ENCODE measurements at regions not wholly inside any gene's neighbourhood (a gene's known extent, or its start where the extent isn't known, plus 50 kb on each side); places are given as distances from the start of the nearest gene placed in this dataset.

DNA sequence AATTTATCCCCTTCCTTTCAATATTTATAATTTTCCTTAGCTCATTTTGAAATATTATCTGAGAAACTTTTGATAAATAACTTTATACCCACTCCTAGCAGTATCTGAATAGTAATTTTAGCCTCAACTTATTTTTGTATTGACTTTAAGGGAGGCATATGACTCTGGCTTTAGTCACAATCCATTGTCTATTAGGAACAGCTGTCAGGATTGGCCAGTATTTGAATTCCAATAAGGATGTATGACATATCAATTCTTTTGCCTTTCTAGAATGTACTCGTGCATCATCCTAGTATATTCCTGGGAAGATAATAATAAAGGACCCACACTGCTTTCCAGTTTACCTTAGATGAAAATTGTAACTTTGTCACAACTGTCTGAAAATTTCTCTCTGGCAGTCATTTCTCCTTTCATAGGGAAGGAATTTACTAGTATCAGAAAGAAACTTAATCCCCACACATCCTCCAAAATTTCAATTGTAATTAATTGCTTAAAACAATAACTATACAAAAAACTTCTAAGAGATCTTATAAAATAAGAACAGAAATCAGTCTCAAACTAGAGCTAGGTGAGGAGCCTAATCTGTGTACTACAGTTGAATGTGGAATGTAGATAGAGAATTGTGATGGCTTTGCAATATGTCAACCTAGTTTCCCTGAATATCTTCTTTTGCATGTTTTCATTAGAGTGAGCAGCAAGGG is 121.0 kb upstream of the EPHA5 start:
- Histone ChIP-seq H3K36me3 (no peaks in the 10 kb centered on the region), H3K27ac (no peak overlapping the region), H3K4me3 (no peak overlapping the region), H3K27me3 (no peaks in the 10 kb centered on the region), H3K4me1 (no peaks in the 10 kb centered on the region), H3K9me3 (no peaks in the 10 kb centered on the region)
- no peak for TF ChIP-seq POLR2A (IDR thresholded peaks at IDR 0.05)
- TF ChIP-seq, protein P1, sequence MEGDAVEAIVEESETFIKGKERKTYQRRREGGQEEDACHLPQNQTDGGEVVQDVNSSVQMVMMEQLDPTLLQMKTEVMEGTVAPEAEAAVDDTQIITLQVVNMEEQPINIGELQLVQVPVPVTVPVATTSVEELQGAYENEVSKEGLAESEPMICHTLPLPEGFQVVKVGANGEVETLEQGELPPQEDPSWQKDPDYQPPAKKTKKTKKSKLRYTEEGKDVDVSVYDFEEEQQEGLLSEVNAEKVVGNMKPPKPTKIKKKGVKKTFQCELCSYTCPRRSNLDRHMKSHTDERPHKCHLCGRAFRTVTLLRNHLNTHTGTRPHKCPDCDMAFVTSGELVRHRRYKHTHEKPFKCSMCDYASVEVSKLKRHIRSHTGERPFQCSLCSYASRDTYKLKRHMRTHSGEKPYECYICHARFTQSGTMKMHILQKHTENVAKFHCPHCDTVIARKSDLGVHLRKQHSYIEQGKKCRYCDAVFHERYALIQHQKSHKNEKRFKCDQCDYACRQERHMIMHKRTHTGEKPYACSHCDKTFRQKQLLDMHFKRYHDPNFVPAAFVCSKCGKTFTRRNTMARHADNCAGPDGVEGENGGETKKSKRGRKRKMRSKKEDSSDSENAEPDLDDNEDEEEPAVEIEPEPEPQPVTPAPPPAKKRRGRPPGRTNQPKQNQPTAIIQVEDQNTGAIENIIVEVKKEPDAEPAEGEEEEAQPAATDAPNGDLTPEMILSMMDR (IDR thresholded peaks at IDR 0.05), result no peak
- intact Hi-C loops (cut with DNase I; ENCODE audit: low total_unique reads), result no loop called here
- DNase-seq, result no peak

- TF ChIP-seq, protein P1 (IDR thresholded peaks at IDR 0.05), result no peak
- TF ChIP-seq POLR2A (IDR thresholded peaks at IDR 0.05), result no peak
- H3K27me3 ChIP-seq, result no peaks in the 10 kb centered on the region
- H3K27ac ChIP-seq, result no peak overlapping the region
- no peak for DNase-seq
- H3K4me3 ChIP-seq, result no peak overlapping the region
- no peaks in the 10 kb centered on the region for H3K36me3 ChIP-seq
- H3K4me1 ChIP-seq, result no peaks in the 10 kb centered on the region
- intact Hi-C loops (cut with DNase I; ENCODE audit: low total_unique reads), result no loop called here
- H3K9me3 ChIP-seq, result no peaks in the 10 kb centered on the region
Measured at GRCh38 chr4:65789805-65790204, 119.5 kb upstream of the EPHA5 start.

- Histone ChIP-seq H3K4me3 (no peak overlapping the region), H3K9me3 (no peaks in the 10 kb centered on the region), H3K27ac (no peak overlapping the region), H3K27me3 (no peaks in the 10 kb centered on the region), H3K36me3 (no peaks in the 10 kb centered on the region), H3K4me1 (no peaks in the 10 kb centered on the region)
- no peak for TF ChIP-seq POLR2A (IDR thresholded peaks at IDR 0.05)
- TF ChIP-seq, protein P1 (IDR thresholded peaks at IDR 0.05), result no peak
- DNase-seq, result no peak
- intact Hi-C loops (cut with DNase I; ENCODE audit: low total_unique reads), result no loop called here
Measured at GRCh38 chr4:65789341-65789740, 119.1 kb upstream of the EPHA5 start.

DNA sequence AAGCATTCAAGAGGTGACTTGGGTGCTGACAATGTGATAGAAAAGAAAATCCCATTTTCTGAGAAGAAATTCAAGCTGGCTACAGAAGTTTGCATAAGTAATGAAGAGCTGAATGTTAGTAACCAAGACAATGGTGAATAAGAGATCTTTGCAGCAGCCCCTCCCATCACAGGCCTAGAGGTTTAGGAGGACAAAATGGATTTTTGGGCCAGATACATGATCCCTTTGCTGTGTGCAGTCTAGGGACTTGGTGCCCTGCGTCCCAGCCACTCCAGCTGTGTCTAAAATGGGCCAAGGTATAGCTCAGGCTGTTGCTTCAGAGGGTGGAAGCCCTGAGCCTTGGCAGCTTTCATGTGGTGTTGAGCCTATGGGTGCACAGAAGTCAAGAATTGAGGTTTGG is 107.0 kb upstream of the EPHA5 start:
- DNase-seq, result no peak
- no peaks in the 10 kb centered on the region for H3K4me1 ChIP-seq
- no peaks in the 10 kb centered on the region for H3K27me3 ChIP-seq
- no peak overlapping the region for H3K27ac ChIP-seq
- no peak for TF ChIP-seq POLR2A (IDR thresholded peaks at IDR 0.05)
- TF ChIP-seq, protein P1 (IDR thresholded peaks at IDR 0.05), result no peak
- H3K36me3 ChIP-seq, result no peaks in the 10 kb centered on the region
- intact Hi-C loops (cut with DNase I; ENCODE audit: low total_unique reads), result no loop called here
- no peak overlapping the region for H3K4me3 ChIP-seq
- no peaks in the 10 kb centered on the region for H3K9me3 ChIP-seq

DNA sequence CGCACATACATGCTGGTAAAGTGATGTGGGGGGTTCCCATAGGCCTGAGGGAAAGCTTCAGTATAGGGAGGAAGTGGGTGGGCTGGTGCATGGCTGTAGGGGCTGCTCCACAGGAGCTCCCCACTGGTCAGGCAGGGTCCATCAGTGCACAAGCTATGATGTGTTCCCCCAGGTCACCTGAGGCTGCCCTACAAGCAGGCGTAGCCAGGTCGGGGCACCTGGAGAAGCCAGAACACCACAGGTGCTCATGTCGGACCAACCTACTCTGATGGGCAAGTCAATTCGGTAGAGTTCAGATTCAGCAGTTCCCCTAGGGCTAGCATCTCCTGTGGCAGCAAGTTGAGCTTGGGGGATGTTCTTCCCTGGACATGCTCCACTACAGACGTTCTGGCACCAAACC is 103.3 kb upstream of the EPHA5 start:
- Histone ChIP-seq H3K27ac (no peak overlapping the region), H3K4me1 (no peaks in the 10 kb centered on the region), H3K9me3 (no peaks in the 10 kb centered on the region), H3K27me3 (no peaks in the 10 kb centered on the region), H3K4me3 (no peak overlapping the region), H3K36me3 (no peaks in the 10 kb centered on the region)
- DNase-seq, result no peak
- intact Hi-C loops (cut with DNase I; ENCODE audit: low total_unique reads), result no loop called here
- TF ChIP-seq, protein P1 (IDR thresholded peaks at IDR 0.05), result no peak
- no peak for TF ChIP-seq POLR2A (IDR thresholded peaks at IDR 0.05)

Data from uterus (tissue), 3 donors.